ENCODE measurements at regions not wholly inside any gene's neighbourhood (a gene's known extent, or its start where the extent isn't known, plus 50 kb on each side); places are given as distances from the start of the nearest gene placed in this dataset.

GRCh38 chr1:191174298-191174697 is 696.6 kb upstream of the BRINP3 start:
- TF ChIP-seq CTCF (IDR thresholded peaks at IDR 0.05) (no peak), EZH2 (IDR thresholded peaks at IDR 0.05) (no peak)
